Endothelial cell (in vitro differentiated cells): ENCODE measurements at regions not wholly inside any gene's neighbourhood (a gene's known extent, or its start where the extent isn't known, plus 50 kb on each side); places are given as distances from the start of the nearest gene placed in this dataset.

Experiments used
- DNase-seq: peaks from one replicate; pipeline ENCODE4 v3.0.0; 2021; ENCODE audit warnings: low spot score
- H3K27ac Mint-ChIP-seq: one replicate; pipeline ENCODE4 v1.8.0; 2021; ENCODE audit warnings: mixed read lengths, inconsistent platforms; ENCODE audit not compliant: unreplicated experiment
- H3K27me3 Mint-ChIP-seq: one replicate; pipeline ENCODE4 v1.8.0; 2021; ENCODE audit warnings: mild to moderate bottlenecking, moderate library complexity, mixed read lengths, inconsistent platforms; ENCODE audit not compliant: unreplicated experiment
- H3K36me3 Mint-ChIP-seq: one replicate; pipeline ENCODE4 v1.8.0; 2021; ENCODE audit warnings: mild to moderate bottlenecking, low read depth, mixed read lengths, inconsistent platforms; ENCODE audit not compliant: unreplicated experiment
- H3K4me1 Mint-ChIP-seq: one replicate; pipeline ENCODE4 v1.8.0; 2021; ENCODE audit warnings: mild to moderate bottlenecking, mixed read lengths, inconsistent platforms; ENCODE audit not compliant: unreplicated experiment
- H3K4me3 Mint-ChIP-seq: one replicate; pipeline ENCODE4 v1.8.0; 2021; ENCODE audit warnings: mild to moderate bottlenecking, mixed read lengths, inconsistent platforms; ENCODE audit not compliant: unreplicated experiment
- H3K9me3 Mint-ChIP-seq: one replicate; pipeline ENCODE4 v1.8.0; 2021; ENCODE audit warnings: mixed read lengths, inconsistent platforms; ENCODE audit not compliant: unreplicated experiment
- TF ChIP-seq, protein P1 (sequence below): fragments of 200-600 bp; sonication (generic); IDR thresholded peaks from one replicate; pipeline ENCODE4 v1.5.0; 2021; ENCODE audit warnings: antibody characterized with exemption; ENCODE audit not compliant: unreplicated experiment

DNA sequence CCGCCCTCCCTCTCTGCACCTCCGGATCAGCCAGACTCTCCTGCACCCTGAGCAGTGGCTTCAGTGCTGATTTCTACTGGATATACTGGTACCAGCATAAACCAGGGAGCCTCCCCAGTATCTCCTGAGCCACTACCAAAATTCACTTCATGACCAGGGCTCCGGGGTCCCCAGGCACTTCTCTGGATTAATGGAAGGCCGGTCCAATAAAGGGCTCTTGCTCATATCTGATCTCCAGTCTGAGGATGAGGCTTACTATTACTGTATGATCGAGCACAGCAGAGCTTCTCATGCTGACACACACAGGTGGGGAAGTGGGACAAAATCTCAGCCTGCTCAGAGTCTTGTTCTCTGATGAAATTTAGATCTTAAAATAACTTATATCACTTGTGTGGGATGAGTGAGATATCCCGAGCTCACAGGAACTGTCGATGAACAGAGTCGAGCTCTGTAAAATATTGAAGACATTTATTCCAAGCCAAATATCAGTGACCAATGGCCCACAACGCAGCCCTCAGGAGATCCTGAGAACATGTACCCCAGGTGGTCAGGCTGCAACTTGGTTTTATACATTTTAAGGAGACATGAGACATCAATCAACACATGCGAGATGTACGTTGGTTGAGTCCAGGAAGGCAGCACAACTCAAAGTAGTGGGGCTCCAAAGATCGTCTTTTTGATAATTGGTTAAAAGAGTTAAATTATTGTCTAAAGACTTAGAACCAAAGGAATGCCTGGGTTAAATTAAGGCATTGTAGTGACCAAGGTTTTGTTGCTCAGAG lies 93.0 kb upstream of the TOP3B start:
- TF ChIP-seq, protein P1, sequence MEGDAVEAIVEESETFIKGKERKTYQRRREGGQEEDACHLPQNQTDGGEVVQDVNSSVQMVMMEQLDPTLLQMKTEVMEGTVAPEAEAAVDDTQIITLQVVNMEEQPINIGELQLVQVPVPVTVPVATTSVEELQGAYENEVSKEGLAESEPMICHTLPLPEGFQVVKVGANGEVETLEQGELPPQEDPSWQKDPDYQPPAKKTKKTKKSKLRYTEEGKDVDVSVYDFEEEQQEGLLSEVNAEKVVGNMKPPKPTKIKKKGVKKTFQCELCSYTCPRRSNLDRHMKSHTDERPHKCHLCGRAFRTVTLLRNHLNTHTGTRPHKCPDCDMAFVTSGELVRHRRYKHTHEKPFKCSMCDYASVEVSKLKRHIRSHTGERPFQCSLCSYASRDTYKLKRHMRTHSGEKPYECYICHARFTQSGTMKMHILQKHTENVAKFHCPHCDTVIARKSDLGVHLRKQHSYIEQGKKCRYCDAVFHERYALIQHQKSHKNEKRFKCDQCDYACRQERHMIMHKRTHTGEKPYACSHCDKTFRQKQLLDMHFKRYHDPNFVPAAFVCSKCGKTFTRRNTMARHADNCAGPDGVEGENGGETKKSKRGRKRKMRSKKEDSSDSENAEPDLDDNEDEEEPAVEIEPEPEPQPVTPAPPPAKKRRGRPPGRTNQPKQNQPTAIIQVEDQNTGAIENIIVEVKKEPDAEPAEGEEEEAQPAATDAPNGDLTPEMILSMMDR, result no peak
- Mint-ChIP-seq H3K27me3 (peaks cover 5% of the 10 kb centered on the region), H3K4me3 (no peak overlapping the region), H3K4me1 (no peaks in the 10 kb centered on the region), H3K27ac (no peak overlapping the region), H3K9me3 (no peaks in the 10 kb centered on the region), H3K36me3 (no peaks in the 10 kb centered on the region)
- no peak for DNase-seq

DNA sequence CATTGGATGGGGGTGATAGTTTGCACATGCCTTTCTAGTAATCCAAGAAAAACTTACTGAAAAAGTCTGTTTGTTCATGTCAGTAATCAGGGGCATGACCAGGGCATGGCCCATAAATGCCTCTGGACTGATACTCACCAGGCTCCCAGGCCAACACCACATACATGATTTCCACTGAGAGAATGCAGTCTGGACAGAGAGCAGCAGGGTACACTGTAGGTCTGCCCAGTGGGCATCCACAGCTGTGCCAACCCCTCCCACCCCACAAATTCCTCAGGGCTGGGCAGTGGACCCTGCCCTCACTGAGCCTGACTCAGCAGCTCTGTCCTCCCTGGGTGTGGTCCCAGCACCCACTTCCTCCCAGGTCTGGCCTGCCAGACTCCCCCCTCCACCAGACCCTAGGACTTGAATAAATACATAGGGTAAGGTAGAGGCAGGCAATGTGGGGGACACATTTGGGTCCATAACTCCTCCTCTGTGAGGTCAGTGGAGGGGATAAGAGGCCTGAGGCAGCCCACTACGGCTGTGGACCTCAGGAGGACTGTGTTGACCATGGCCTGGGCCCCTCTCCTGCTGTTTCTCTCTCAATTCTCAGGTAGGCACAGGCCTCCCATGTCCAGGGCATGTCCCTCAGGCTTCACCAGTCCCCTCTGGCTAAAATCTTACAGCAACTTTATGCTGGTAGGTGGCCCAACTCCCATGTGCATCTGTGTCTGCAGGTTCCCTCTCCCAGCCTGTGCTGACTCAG lies 92.2 kb upstream of the TOP3B start:
- Mint-ChIP-seq H3K9me3 (no peaks in the 10 kb centered on the region), H3K4me3 (no peak overlapping the region), H3K36me3 (no peaks in the 10 kb centered on the region), H3K27me3 (peaks cover 3% of the 10 kb centered on the region), H3K4me1 (no peaks in the 10 kb centered on the region), H3K27ac (no peak overlapping the region)
- no peak for DNase-seq
- TF ChIP-seq, protein P1, result no peak

DNA sequence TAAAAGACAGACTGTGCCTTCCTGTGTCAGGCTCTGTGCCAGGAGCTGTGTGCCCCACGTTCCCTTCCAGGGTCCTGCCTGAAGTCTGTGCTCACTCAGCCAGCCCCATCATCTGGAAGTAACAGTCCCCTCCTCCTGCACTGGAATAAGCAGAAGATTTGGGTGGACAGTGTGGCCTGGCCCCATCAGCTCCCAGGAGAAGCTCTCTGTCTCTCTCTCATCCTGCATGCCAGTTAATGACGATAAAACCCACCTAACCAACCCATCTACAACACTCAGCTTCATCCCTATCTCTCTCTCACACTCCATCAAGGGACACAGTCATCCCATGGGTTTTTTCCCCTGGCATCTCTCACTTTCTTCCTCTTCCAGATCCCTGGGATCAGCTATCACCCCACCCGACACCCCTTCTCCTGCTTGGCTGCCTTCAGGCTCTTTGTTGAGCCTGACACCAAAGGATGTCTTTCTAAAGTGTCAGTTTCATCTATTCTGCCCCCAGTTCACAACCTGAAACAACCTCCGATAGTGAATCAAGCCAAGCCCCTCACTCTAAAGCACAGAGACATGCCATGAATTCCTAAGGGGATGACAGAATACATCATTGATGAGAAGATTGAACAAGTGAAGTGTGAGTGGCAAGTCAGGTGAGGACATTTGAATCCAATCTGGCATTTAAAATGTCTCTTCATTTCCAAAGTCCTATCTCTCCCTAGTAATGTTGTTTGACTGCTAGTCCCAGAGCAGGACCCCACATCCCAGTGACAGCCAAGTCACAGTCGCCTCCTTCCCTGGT lies 91.4 kb upstream of the TOP3B start:
- Mint-ChIP-seq H3K27ac (no peak overlapping the region), H3K27me3 (peaks cover 3% of the 10 kb centered on the region), H3K36me3 (no peaks in the 10 kb centered on the region), H3K4me1 (no peaks in the 10 kb centered on the region), H3K4me3 (no peak overlapping the region), H3K9me3 (no peaks in the 10 kb centered on the region)
- TF ChIP-seq, protein P1, result no peak
- DNase-seq, result no peak

DNA sequence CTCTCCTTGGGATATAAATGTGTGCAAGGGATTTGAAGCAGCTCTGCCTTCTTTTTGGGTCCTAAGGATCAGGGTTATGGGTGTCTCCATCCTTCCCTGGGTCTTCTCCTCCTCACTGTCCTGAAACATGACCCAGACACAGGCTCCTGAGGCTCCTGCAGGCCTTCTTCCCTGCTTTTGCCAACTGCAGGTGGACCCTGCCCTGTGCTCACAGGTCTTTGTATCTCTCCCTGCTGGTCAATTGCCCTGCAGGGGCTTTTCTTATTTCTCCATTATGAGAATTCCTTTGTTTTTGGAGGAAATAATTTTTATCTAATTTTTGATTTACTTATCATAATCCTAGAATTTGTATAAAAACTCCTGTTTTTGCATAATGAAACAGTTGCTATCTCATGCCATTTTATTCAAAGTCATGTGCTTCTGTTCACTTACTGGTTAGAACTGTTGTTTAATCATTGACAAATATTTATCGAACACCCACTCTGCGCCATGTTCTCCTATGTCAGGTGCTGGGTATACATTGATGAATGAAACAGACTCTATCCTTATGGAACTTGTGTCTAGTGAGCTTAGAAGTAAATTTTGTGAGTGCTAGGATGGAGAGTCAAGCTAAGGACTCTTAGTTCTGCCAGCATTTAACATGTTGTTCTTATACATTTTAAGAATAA lies 89.7 kb upstream of the TOP3B start:
- H3K36me3 Mint-ChIP-seq, result no peaks in the 10 kb centered on the region

More for the DNA sequence above, 89.7 kb upstream of the TOP3B start:
- Mint-ChIP-seq H3K9me3 (no peaks in the 10 kb centered on the region), H3K27ac (no peak overlapping the region), H3K27me3 (peaks cover 7% of the 10 kb centered on the region), H3K4me1 (no peaks in the 10 kb centered on the region), H3K4me3 (no peak overlapping the region)
- DNase-seq, result no peak
- TF ChIP-seq, protein P1, result no peak
